NB4 (cell line): ENCODE measurements at regions not wholly inside any gene's neighbourhood (a gene's known extent, or its start where the extent isn't known, plus 50 kb on each side); places are given as distances from the start of the nearest gene placed in this dataset.

Experiments
- POLR2A ChIP-seq: IDR thresholded peaks from 2 replicates; pipeline ENCODE4 v1.6.1; 2011; ENCODE audit warnings: mild to moderate bottlenecking; ENCODE audit not compliant: insufficient read length; ENCODE audit errors: extremely low read depth
- TF ChIP-seq, protein P1 (sequence below): IDR thresholded peaks from one replicate; pipeline ENCODE4 v1.5.1; 2012; ENCODE audit warnings: low read depth, low read length

DNA sequence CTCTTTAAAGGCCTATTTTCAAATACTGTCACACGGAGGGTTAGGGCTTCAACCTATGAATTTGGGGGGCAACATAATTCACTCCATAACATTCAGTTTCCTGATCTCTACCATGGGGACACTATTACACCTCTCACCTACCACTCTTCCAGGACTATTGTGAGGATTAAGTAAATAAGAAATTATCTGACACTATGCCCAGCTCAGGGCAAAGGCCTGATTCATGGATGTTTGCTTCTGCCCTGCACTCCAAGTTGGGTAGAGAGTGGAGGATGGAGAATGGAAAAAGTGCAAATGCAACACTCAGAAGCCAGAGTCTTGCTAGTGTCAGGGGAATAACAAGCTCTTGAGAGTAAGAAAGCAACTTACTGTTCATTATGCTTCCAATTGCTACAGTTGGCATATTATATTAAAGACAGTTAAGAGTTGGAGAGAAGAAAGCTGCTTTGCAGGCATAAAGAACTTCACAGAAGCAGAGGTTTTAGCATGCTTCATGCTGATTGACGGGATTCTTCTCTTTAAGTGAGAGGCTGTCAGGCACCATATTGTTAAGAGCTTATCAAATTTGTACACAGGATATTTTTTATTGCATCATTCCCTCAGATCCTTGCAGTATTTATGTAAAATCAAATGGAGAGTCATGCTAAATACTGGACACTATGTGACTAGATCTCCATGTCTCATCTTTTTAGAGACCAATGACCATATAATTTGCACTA lies 375.3 kb downstream of the VPS13C start:
- TF ChIP-seq, protein P1, sequence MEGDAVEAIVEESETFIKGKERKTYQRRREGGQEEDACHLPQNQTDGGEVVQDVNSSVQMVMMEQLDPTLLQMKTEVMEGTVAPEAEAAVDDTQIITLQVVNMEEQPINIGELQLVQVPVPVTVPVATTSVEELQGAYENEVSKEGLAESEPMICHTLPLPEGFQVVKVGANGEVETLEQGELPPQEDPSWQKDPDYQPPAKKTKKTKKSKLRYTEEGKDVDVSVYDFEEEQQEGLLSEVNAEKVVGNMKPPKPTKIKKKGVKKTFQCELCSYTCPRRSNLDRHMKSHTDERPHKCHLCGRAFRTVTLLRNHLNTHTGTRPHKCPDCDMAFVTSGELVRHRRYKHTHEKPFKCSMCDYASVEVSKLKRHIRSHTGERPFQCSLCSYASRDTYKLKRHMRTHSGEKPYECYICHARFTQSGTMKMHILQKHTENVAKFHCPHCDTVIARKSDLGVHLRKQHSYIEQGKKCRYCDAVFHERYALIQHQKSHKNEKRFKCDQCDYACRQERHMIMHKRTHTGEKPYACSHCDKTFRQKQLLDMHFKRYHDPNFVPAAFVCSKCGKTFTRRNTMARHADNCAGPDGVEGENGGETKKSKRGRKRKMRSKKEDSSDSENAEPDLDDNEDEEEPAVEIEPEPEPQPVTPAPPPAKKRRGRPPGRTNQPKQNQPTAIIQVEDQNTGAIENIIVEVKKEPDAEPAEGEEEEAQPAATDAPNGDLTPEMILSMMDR, result no peak
- TF ChIP-seq POLR2A, result no peak
